GM23338 (cell line): ENCODE measurements at regions not wholly inside any gene's neighbourhood (a gene's known extent, or its start where the extent isn't known, plus 50 kb on each side); places are given as distances from the start of the nearest gene placed in this dataset.

Experiments
- ATAC-seq: fragments of 200-7000 bp; cut with Tn5 transposase; 3 replicates; pipeline ENCODE4 v1.9.1; 2020
- DNase-seq: peaks from one replicate; pipeline ENCODE4 v3.0.0-alpha.2; 2015; ENCODE audit warnings: low spot score
- H2AFZ ChIP-seq: fragments of 200-600 bp; sonication (generic); 2 replicates; pipeline ENCODE4 v1.8.0; 2016; ENCODE audit warnings: antibody characterized with exemption, mild to moderate bottlenecking, moderate library complexity
- H3F3A ChIP-seq: fragments of 200-600 bp; sonication (generic); replicated peaks from 2 replicates; pipeline ENCODE4 v1.8.0; 2017; ENCODE audit warnings: antibody characterized with exemption, mixed run types, low read depth
- H3K27ac ChIP-seq: fragments of 200-600 bp; sonication (generic); 2 replicates; pipeline ENCODE4 v1.6.1; 2016; ENCODE audit warnings: low read depth
- H3K27me3 ChIP-seq: fragments of 200-600 bp; sonication (generic); 2 replicates; pipeline ENCODE4 v1.8.0; 2016; ENCODE audit warnings: mild to moderate bottlenecking, mixed run types, moderate library complexity; ENCODE audit not compliant: insufficient read depth
- H3K36me3 ChIP-seq: fragments of 200-600 bp; sonication (generic); 2 replicates; pipeline ENCODE4 v1.8.0; 2016; ENCODE audit warnings: mild to moderate bottlenecking; ENCODE audit not compliant: insufficient read depth
- H3K4me1 ChIP-seq: fragments of 200-600 bp; sonication (generic); 2 replicates; pipeline ENCODE4 v1.8.0; 2016; ENCODE audit warnings: mild to moderate bottlenecking, moderate library complexity; ENCODE audit not compliant: insufficient read depth
- H3K4me2 ChIP-seq: fragments of 200-600 bp; sonication (generic); 2 replicates; pipeline ENCODE4 v1.7.1; 2017; ENCODE audit warnings: mixed run types
- H3K4me3 ChIP-seq: fragments of 200-600 bp; sonication (generic); 2 replicates; pipeline ENCODE4 v1.6.1; 2016; ENCODE audit warnings: mixed run types
- H3K79me2 ChIP-seq: fragments of 200-600 bp; sonication (generic); replicated peaks from 2 replicates; pipeline ENCODE4 v1.8.0; 2017; ENCODE audit warnings: mild to moderate bottlenecking; ENCODE audit not compliant: insufficient read depth
- H3K9me2 ChIP-seq: fragments of 200-600 bp; sonication (generic); 2 replicates; pipeline ENCODE4 v1.8.0; 2017; ENCODE audit not compliant: insufficient read depth
- H4K20me1 ChIP-seq: fragments of 200-600 bp; sonication (generic); replicated peaks from 2 replicates; pipeline ENCODE4 v1.8.0; 2017; ENCODE audit warnings: mild to moderate bottlenecking; ENCODE audit not compliant: insufficient read depth
- H3K27ac Mint-ChIP-seq: 2 replicates; pipeline ENCODE4 v1.8.0; 2020; ENCODE audit warnings: inconsistent platforms, mild to moderate bottlenecking, moderate library complexity, mixed read lengths
- H3K27me3 Mint-ChIP-seq: 3 replicates; pipeline ENCODE4 v1.8.0; 2022; ENCODE audit warnings: low read depth, mild to moderate bottlenecking, moderate library complexity, mixed read lengths, inconsistent platforms; ENCODE audit not compliant: insufficient read depth, poor library complexity
- H3K36me3 Mint-ChIP-seq: 3 replicates; pipeline ENCODE4 v1.8.0; 2021; ENCODE audit warnings: low read depth, mild to moderate bottlenecking, inconsistent platforms, moderate library complexity, mixed read lengths
- H3K4me1 Mint-ChIP-seq: 3 replicates; pipeline ENCODE4 v1.8.0; 2020; ENCODE audit warnings: mild to moderate bottlenecking, inconsistent platforms, mixed read lengths
- H3K4me3 Mint-ChIP-seq: 3 replicates; pipeline ENCODE4 v1.8.0; 2021; ENCODE audit warnings: moderate library complexity, mild to moderate bottlenecking, inconsistent platforms, mixed read lengths
- H3K9me3 Mint-ChIP-seq: 3 replicates; pipeline ENCODE4 v1.8.0; 2020; ENCODE audit warnings: moderate library complexity, mild to moderate bottlenecking, inconsistent platforms, mixed read lengths
- CREB1 ChIP-seq: fragments of 250-450 bp; sonication (Bioruptor Pico); IDR thresholded peaks from 2 replicates; pipeline ENCODE4 v1.5.0; 2020; ENCODE audit warnings: low read depth, mild to moderate bottlenecking, moderate library complexity
- EZH2 ChIP-seq: fragments of 200-600 bp; sonication (generic); IDR thresholded peaks from one replicate; pipeline ENCODE4 v1.8.0; 2017; ENCODE audit warnings: antibody characterized with exemption, mild to moderate bottlenecking, low read depth; ENCODE audit not compliant: unreplicated experiment
- EZH2phosphoT487 ChIP-seq: fragments of 200-600 bp; sonication (generic); IDR thresholded peaks from one replicate; pipeline ENCODE4 v1.8.1; 2018; ENCODE audit warnings: antibody characterized with exemption; ENCODE audit not compliant: unreplicated experiment
- JUNB ChIP-seq: IDR thresholded peaks from one replicate; pipeline ENCODE4 v1.6.1; 2016; ENCODE audit warnings: antibody characterized with exemption; ENCODE audit not compliant: unreplicated experiment
- NANOG ChIP-seq: IDR thresholded peaks from 2 replicates; pipeline ENCODE4 v1.6.1; 2016; ENCODE audit warnings: antibody characterized with exemption, borderline replicate concordance
- POLR2AphosphoS5 ChIP-seq: IDR thresholded peaks from 2 replicates; pipeline ENCODE4 v1.6.1; 2016; ENCODE audit warnings: antibody characterized with exemption, low read depth
- STAT1 ChIP-seq: IDR thresholded peaks from one replicate; pipeline ENCODE4 v1.6.1; 2016; ENCODE audit warnings: antibody characterized with exemption; ENCODE audit not compliant: unreplicated experiment
- ZNF114 ChIP-seq: fragments of 250-450 bp; sonication (Bioruptor Pico); IDR thresholded peaks from 2 replicates; pipeline ENCODE4 v1.5.0; 2020; ENCODE audit warnings: mild to moderate bottlenecking, moderate library complexity
- ZNF331 ChIP-seq: fragments of 250-450 bp; sonication (Bioruptor Pico); IDR thresholded peaks from 2 replicates; pipeline ENCODE4 v1.5.0; 2020; ENCODE audit warnings: low read depth, mild to moderate bottlenecking, moderate library complexity
- TF ChIP-seq, protein P1 (sequence below): IDR thresholded peaks from one replicate; pipeline ENCODE4 v1.6.1; 2018; ENCODE audit warnings: antibody characterized with exemption; ENCODE audit not compliant: unreplicated experiment
- TF ChIP-seq, protein P2 (sequence below): fragments of 250-450 bp; sonication (Bioruptor Pico); IDR thresholded peaks from 2 replicates; pipeline ENCODE4 v1.5.0; 2020; ENCODE audit warnings: mild to moderate bottlenecking, moderate library complexity
- TF ChIP-seq, protein P3 (sequence below): IDR thresholded peaks from 2 replicates; pipeline ENCODE4 v1.6.1; 2016; ENCODE audit warnings: antibody characterized with exemption

DNA sequence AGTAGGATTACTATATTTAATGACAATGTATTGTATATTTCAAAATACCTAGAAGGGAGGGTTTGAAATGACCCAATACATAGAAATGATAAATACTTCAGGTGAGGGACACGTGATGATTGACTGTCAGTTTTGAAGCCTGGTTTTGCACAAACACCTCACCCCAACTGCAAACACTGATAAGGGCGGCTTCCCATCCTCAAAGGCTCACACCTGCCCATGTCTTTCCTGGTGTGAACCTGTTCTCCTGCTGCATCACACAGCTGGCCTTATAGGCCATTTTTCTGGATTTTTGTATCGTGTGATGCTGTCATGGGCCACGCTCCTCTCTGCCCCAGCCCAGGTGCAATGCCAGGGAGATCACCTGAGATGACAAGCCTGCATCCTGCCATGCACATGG lies 166.5 kb upstream of the NCK2 start:
- Histone ChIP-seq H3K27ac (no peak overlapping the region), H3K27me3 (no peaks in the 10 kb centered on the region), H3K4me3 (no peak overlapping the region), H3K79me2 (no peaks in the 10 kb centered on the region), H4K20me1 (no peaks in the 10 kb centered on the region), H2AFZ (no peak overlapping the region), H3K9me2 (no peaks in the 10 kb centered on the region), H3F3A (no peaks in the 10 kb centered on the region), H3K4me2 (no peak overlapping the region), H3K4me1 (peaks cover 6% of the 10 kb centered on the region), H3K36me3 (no peaks in the 10 kb centered on the region)
- ATAC-seq (no peak), DNase-seq (no peak)
- Mint-ChIP-seq H3K27ac (no peak overlapping the region), H3K4me3 (no peak overlapping the region), H3K36me3 (no peaks in the 10 kb centered on the region), H3K27me3 (peaks cover 10% of the 10 kb centered on the region), H3K4me1 (peaks cover 18% of the 10 kb centered on the region; the same call in 2 of the 3 replicates), H3K9me3 (no peaks in the 10 kb centered on the region; the same call in 2 of the 3 replicates)
- no peak for TF ChIP-seq EZH2
- TF ChIP-seq CREB1 (CRISPR knock-in tag) = no peak
- TF ChIP-seq STAT1 = no peak
- TF ChIP-seq POLR2AphosphoS5 = no peak
- TF ChIP-seq NANOG = no peak
- TF ChIP-seq, protein P1, sequence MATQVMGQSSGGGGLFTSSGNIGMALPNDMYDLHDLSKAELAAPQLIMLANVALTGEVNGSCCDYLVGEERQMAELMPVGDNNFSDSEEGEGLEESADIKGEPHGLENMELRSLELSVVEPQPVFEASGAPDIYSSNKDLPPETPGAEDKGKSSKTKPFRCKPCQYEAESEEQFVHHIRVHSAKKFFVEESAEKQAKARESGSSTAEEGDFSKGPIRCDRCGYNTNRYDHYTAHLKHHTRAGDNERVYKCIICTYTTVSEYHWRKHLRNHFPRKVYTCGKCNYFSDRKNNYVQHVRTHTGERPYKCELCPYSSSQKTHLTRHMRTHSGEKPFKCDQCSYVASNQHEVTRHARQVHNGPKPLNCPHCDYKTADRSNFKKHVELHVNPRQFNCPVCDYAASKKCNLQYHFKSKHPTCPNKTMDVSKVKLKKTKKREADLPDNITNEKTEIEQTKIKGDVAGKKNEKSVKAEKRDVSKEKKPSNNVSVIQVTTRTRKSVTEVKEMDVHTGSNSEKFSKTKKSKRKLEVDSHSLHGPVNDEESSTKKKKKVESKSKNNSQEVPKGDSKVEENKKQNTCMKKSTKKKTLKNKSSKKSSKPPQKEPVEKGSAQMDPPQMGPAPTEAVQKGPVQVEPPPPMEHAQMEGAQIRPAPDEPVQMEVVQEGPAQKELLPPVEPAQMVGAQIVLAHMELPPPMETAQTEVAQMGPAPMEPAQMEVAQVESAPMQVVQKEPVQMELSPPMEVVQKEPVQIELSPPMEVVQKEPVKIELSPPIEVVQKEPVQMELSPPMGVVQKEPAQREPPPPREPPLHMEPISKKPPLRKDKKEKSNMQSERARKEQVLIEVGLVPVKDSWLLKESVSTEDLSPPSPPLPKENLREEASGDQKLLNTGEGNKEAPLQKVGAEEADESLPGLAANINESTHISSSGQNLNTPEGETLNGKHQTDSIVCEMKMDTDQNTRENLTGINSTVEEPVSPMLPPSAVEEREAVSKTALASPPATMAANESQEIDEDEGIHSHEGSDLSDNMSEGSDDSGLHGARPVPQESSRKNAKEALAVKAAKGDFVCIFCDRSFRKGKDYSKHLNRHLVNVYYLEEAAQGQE = no peak
- TF ChIP-seq, protein P2, sequence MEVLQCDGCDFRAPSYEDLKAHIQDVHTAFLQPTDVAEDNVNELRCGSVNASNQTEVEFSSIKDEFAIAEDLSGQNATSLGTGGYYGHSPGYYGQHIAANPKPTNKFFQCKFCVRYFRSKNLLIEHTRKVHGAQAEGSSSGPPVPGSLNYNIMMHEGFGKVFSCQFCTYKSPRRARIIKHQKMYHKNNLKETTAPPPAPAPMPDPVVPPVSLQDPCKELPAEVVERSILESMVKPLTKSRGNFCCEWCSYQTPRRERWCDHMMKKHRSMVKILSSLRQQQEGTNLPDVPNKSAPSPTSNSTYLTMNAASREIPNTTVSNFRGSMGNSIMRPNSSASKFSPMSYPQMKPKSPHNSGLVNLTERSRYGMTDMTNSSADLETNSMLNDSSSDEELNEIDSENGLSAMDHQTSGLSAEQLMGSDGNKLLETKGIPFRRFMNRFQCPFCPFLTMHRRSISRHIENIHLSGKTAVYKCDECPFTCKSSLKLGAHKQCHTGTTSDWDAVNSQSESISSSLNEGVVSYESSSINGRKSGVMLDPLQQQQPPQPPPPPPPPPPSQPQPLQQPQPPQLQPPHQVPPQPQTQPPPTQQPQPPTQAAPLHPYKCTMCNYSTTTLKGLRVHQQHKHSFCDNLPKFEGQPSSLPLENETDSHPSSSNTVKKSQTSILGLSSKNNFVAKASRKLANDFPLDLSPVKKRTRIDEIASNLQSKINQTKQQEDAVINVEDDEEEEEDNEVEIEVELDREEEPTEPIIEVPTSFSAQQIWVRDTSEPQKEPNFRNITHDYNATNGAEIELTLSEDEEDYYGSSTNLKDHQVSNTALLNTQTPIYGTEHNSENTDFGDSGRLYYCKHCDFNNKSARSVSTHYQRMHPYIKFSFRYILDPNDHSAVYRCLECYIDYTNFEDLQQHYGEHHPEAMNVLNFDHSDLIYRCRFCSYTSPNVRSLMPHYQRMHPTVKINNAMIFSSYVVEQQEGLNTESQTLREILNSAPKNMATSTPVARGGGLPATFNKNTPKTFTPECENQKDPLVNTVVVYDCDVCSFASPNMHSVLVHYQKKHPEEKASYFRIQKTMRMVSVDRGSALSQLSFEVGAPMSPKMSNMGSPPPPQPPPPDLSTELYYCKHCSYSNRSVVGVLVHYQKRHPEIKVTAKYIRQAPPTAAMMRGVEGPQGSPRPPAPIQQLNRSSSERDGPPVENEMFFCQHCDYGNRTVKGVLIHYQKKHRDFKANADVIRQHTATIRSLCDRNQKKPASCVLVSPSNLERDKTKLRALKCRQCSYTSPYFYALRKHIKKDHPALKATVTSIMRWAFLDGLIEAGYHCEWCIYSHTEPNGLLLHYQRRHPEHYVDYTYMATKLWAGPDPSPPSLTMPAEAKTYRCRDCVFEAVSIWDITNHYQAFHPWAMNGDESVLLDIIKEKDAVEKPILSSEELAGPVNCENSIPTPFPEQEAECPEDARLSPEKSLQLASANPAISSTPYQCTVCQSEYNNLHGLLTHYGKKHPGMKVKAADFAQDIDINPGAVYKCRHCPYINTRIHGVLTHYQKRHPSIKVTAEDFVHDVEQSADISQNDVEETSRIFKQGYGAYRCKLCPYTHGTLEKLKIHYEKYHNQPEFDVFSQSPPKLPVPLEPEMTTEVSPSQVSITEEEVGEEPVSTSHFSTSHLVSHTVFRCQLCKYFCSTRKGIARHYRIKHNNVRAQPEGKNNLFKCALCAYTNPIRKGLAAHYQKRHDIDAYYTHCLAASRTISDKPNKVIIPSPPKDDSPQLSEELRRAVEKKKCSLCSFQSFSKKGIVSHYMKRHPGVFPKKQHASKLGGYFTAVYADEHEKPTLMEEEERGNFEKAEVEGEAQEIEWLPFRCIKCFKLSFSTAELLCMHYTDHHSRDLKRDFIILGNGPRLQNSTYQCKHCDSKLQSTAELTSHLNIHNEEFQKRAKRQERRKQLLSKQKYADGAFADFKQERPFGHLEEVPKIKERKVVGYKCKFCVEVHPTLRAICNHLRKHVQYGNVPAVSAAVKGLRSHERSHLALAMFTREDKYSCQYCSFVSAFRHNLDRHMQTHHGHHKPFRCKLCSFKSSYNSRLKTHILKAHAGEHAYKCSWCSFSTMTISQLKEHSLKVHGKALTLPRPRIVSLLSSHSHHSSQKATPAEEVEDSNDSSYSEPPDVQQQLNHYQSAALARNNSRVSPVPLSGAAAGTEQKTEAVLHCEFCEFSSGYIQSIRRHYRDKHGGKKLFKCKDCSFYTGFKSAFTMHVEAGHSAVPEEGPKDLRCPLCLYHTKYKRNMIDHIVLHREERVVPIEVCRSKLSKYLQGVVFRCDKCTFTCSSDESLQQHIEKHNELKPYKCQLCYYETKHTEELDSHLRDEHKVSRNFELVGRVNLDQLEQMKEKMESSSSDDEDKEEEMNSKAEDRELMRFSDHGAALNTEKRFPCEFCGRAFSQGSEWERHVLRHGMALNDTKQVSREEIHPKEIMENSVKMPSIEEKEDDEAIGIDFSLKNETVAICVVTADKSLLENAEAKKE (CRISPR knock-in tag) = no peak
- TF ChIP-seq, protein P3, sequence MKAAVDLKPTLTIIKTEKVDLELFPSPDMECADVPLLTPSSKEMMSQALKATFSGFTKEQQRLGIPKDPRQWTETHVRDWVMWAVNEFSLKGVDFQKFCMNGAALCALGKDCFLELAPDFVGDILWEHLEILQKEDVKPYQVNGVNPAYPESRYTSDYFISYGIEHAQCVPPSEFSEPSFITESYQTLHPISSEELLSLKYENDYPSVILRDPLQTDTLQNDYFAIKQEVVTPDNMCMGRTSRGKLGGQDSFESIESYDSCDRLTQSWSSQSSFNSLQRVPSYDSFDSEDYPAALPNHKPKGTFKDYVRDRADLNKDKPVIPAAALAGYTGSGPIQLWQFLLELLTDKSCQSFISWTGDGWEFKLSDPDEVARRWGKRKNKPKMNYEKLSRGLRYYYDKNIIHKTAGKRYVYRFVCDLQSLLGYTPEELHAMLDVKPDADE = no peak
- TF ChIP-seq EZH2phosphoT487 = no peak
- no peak for TF ChIP-seq JUNB
- TF ChIP-seq ZNF114 (CRISPR knock-in tag) = no peak
- no peak for TF ChIP-seq ZNF331
